HG02943 (cell line): ENCODE measurements at regions not wholly inside any gene's neighbourhood (a gene's known extent, or its start where the extent isn't known, plus 50 kb on each side); places are given as distances from the start of the nearest gene placed in this dataset.

Source experiments
- ATAC-seq: cut with Tn5 transposase; IDR thresholded peaks from one replicate; pipeline ENCODE4 v1.9.1; 2021; ENCODE audit warnings: mild to moderate bottlenecking, low read depth, moderate library complexity; ENCODE audit not compliant: unreplicated experiment

DNA sequence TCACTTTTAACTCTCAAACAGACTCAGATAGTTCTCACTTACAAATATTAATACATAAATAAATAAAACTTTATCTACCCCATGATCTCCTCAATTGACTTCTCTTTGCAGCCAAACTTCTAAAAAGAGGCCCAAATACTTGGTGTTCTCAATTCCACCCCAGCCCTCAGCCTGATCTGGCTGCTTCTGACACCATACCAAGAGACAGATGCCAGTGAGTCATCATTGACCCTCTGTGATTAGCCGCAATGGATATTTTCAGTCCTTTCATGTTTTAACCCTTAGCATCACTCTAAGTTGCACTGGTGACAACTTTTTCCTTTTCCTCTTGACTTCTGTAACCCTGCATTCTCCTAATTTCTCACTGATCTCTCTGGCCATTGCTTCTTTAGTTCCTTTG is 184.1 kb upstream of the ARHGAP20 start:
- no peak for ATAC-seq

DNA sequence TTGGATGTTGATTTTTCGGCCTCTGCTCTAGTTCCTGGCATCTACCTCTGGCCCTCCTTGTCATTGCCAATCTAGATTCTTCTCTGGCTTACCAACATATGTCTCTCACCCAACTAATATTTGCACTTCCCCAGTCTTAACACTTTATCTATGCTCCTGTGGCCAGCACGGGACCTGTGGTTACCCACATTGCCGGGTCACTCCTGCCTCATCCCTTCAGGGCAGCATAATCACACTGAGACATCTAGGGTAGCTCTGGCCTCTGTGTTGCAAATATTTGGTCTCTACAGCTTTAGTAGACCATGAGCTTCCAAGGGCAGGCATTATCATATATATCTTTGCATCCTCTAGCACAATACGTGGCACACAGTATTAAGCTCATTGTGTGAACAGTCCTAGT is 182.0 kb upstream of the ARHGAP20 start:
- no peak for ATAC-seq

- no peak for ATAC-seq
These were observed 180.6 kb upstream of the ARHGAP20 start for GRCh38 chr11:110892741-110893285.

- no peak for ATAC-seq
These were observed 179.2 kb upstream of the ARHGAP20 start for GRCh38 chr11:110891411-110891810.

DNA sequence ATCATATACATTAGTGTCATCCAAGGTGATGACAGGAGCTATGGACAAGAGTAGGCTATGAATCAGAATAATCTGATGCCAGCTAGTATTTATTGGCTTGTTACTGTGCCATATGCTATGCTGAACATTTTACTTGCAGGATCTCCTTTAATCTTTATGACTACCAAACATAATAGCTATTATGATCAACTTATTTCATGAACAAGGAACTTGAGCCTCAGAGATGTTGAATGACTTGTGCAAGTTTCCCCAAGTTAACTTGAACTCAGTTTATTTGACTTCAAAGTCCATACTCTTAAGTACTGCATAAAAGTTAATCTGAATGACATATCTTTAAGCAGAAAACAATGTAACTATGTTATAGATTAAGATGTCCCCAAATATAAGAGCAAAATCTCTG is 178.8 kb upstream of the ARHGAP20 start:
- no peak for ATAC-seq

GRCh38 chr11:110886288-110886970 is 174.2 kb upstream of the ARHGAP20 start:
- no peak for ATAC-seq

DNA sequence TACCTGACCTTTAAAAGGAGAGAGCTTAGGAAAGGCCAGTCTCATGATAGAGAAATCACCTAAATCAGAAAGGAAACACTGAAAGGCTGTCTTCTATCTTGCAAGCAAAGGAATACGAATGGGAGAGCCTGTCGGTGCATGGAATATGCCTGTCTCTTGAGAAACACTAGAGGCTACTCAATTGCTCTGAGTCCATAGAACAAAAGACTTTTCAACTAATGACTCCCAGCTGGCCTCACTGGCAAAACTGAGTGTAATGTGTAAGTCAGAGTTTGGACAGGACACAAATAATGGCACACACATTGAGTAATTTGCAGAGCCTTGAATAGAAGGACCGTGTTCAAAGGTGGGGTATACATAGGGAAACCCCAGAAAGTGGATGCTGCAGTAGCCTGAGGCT is 171.0 kb upstream of the ARHGAP20 start:
- no peak for ATAC-seq

DNA sequence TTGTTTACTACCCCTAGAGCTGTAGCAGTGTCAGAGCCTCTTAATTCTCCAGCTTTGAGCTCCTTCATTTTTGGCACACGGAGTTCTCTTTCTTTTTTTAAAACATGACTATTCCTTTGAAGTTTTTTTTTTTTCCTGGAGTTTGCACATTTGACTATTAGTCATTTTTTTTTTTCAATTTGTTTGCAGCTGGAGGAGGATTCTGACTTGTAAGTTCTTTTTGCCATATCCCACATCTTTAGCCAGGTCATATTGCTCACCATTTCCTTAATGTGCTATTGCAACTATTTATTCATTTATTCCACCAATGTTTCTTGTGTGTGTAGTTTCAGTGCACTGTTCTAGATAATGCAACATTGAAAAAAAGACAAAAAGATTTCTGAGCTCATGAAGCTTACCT is 166.3 kb upstream of the ARHGAP20 start:
- no peak for ATAC-seq

GRCh38 chr11:110874437-110875030 is 162.3 kb upstream of the ARHGAP20 start:
- ATAC-seq = no peak

GRCh38 chr11:110873975-110874374 is 161.7 kb upstream of the ARHGAP20 start:
- no peak for ATAC-seq

- ATAC-seq = no peak
These were observed 158.7 kb upstream of the ARHGAP20 start for GRCh38 chr11:110870816-110871522.

DNA sequence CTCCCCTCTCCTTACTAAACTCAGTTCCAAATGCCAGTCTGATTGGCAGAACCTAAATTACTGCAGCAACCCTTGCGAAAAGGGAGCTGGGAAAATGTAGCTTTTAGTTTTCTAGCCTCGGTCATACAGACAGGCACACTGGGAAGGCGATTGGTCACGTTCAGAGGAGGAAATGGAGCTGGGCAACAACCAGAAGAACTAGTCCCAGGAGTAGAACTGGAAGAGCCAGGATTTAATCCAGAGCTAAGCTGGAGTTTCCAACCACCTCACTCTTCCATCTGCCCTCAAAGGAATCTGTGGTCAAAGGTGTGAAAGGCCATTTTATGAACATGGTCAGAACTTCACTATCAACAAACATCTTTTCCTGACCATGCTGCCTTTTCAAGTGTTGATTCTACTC is 155.7 kb upstream of the ARHGAP20 start:
- no peak for ATAC-seq

GRCh38 chr11:110866081-110866480 is 153.8 kb upstream of the ARHGAP20 start:
- no peak for ATAC-seq

DNA sequence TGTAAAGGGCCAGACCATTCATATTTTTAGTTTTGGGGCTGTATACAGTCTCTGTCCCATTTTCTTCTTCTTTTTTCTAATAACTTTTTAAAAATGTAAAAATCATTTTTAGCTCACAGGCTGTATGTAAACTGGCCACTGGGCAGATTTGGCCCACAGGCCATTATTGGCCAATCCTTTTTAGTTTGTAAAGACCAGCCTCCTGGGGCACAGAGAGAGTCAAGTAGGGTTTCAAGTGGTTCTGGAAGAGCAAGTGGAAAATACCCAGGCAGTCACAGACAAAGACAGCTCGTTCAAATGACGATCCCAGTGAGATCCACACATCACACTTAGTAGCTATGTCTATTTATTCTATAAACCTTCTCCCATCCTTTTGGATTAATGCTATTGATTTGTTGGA is 150.2 kb upstream of the ARHGAP20 start:
- no peak for ATAC-seq

GRCh38 chr11:110860461-110860860 is 148.2 kb upstream of the ARHGAP20 start:
- no peak for ATAC-seq

DNA sequence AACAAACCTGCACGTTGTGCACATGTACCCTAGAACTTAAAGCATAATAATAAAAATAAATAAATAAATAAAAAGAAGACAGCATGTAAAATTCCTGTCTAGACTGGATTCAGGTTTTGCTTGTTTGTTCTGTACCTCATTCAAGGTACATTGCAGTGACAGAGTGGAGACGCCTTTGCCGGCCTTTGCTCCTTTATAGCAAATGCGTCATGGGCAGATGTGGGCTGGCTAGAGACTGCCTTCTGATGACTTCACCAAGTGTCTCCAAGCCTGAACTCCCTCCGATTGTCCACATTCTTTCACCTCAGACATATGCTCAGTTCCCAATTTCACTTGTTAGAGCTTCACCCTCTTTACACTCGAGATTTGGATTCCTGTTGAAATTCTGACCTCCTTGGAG is 147.8 kb upstream of the ARHGAP20 start:
- ATAC-seq = no peak

DNA sequence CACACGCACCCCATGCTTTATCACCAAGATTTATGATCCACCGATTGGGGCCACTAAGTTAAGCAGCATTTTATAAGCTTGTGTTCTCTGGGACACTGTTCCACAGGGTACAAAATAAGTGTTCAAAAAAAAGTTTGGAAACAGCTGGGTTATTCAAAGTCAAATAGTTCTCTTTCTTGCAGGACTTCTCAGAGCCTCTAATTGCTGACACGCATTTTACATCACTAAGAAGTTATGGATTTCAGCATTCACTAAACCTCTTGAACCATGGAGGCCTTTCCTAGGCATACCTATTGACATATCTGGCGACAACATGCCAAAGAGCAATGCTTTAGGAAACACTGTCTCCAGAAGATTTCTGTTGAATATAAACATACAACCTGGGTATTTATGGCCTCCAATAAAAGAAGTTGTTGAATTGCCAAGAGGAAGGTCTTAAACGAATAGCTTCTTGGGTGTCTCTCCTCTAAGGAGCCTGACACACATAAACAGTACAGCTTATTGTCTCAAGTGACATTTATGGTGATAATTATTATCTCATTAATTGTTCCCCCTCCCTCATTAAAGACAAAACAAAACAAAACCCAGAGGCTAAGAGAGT is 147.1 kb upstream of the ARHGAP20 start:
- no peak for ATAC-seq

DNA sequence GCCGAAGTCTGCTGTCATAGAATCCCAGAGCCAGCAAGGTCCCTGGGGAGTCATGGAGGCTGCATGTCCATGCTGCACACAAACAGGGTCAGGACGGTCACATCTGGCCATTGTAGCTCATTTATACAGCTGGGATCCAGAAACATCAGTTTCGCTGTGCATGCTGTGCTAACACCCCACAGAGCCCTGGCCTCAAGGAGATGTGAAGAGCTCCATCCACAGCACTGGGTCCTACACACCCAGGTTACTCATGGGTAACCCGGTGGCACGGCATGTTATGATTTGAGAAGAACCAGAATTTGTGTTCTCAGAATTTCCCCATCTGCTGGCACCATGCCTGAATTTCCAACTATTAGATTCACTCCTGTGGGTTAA is 146.3 kb upstream of the ARHGAP20 start:
- ATAC-seq = no peak

DNA sequence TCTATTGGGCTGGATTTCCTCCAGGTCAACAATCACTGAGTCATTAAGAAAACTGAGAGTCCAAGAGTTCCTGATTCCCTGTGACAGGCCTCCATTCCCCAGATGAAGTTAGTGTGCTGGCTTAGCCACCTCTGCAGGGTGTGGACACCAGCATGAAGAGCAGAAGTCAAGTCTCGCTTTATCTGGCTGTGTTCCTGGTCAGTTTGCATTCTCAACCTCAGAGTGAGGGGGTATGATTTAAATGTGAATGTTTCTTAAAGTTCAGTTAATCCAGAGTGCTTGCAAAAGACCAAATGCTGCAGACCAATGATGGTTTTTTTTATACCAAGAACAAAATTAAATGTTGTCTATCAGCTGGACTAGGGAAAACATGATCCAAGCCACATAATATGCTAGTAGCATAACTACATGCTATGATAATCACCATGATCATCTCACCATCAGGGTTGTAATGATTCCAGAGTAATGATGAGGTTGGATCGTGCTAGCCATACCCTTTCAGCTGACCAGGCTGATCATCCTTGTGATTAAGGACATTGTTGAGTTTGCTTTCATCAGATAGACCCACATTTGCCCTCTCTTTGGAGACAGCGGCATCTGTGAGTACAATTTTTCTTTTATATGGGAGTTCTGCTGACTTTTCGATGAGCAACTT is 145.8 kb upstream of the ARHGAP20 start:
- no peak for ATAC-seq

- no peak for ATAC-seq
These were observed 145.0 kb upstream of the ARHGAP20 start for GRCh38 chr11:110856996-110857812.
